ENCODE measurements at regions not wholly inside any gene's neighbourhood (a gene's known extent, or its start where the extent isn't known, plus 50 kb on each side); places are given as distances from the start of the nearest gene placed in this dataset.

DNA sequence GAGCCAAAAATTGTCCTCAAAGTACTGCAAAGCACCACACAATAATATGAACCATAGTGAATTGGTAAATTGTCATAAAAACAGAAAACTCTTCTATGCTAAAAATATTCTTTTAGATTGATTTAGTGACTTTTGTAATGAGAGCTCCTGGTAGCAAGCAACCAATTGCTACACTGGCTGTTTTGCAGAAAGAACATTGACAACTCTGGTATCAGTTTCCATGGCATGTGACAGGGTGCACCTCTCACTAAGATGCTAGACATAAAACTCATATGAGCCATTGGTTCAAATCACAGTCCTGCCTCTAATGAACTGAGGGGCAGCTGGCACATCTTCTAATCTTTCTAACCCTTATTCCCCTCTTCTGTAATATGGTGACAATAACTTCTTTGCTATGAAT lies 212.2 kb downstream of the HS3ST1 start:
- Mint-ChIP-seq H3K4me1 (no peaks in the 10 kb centered on the region), H3K4me3 (no peak overlapping the region), H3K9me3 (peaks cover 23% of the 10 kb centered on the region), H3K36me3 (ENCODE audit: low read depth) (peaks cover 3% of the 10 kb centered on the region), H3K27me3 (ENCODE audit: low read depth, poor library complexity) (no peaks in the 10 kb centered on the region), H3K27ac (no peak overlapping the region)
- no peak for TF ChIP-seq CTCF (IDR thresholded peaks at IDR 0.05)
- DNase-seq, result no peak

DNA sequence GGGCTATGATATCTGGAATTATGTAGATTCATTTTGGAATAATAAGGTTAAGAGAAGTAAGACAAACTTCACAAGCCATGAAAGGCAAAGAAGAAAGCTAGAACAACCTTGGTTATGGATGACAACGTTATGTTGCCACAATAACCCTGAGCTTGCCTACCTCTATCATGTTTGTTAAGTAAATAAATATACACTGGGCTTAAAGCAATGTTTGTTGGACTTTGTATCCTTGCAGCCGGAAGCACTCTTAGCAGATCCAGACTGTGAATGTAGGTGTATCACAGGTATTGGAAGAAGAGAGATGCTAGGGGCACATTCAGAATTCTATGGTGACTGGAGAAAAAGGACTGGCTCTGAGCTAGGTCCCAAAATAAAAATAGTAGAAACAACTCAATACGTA lies 214.4 kb downstream of the HS3ST1 start:
- H3K27ac Mint-ChIP-seq, result no peak overlapping the region
- TF ChIP-seq CTCF (IDR thresholded peaks at IDR 0.05), result no peak
- H3K27me3 Mint-ChIP-seq (ENCODE audit: low read depth, poor library complexity), result no peaks in the 10 kb centered on the region
- H3K4me1 Mint-ChIP-seq, result no peaks in the 10 kb centered on the region
- H3K9me3 Mint-ChIP-seq, result peaks cover 14% of the 10 kb centered on the region
- DNase-seq, result no peak
- no peaks in the 10 kb centered on the region for H3K36me3 Mint-ChIP-seq (ENCODE audit: low read depth)
- no peak overlapping the region for H3K4me3 Mint-ChIP-seq

GRCh38 chr4:11209826-11210225 lies 218.9 kb downstream of the HS3ST1 start:
- H3K36me3 Mint-ChIP-seq (ENCODE audit: low read depth), result peaks cover 9% of the 10 kb centered on the region
- no peak overlapping the region for H3K27ac Mint-ChIP-seq
- no peaks in the 10 kb centered on the region for H3K27me3 Mint-ChIP-seq (ENCODE audit: low read depth, poor library complexity)
- no peaks in the 10 kb centered on the region for H3K4me1 Mint-ChIP-seq
- H3K4me3 Mint-ChIP-seq, result no peak overlapping the region
- peaks cover 25% of the 10 kb centered on the region for H3K9me3 Mint-ChIP-seq
- no peak for TF ChIP-seq CTCF (IDR thresholded peaks at IDR 0.05)
- DNase-seq, result no peak

- peaks cover 2% of the 10 kb centered on the region for H3K9me3 Mint-ChIP-seq
- H3K27ac Mint-ChIP-seq, result no peak overlapping the region
- no peak overlapping the region for H3K4me3 Mint-ChIP-seq
- H3K27me3 Mint-ChIP-seq (ENCODE audit: low read depth, poor library complexity), result no peaks in the 10 kb centered on the region
- no peak for DNase-seq
- no peak for TF ChIP-seq CTCF (IDR thresholded peaks at IDR 0.05)
- peaks cover 23% of the 10 kb centered on the region for H3K4me1 Mint-ChIP-seq
- H3K36me3 Mint-ChIP-seq (ENCODE audit: low read depth), result no peaks in the 10 kb centered on the region
These were observed 227.4 kb downstream of the HS3ST1 start for GRCh38 chr4:11201256-11201655.

GRCh38 chr4:11198516-11199305 lies 230.0 kb downstream of the HS3ST1 start:
- no peak for DNase-seq
- Mint-ChIP-seq H3K4me1 (peaks cover 29% of the 10 kb centered on the region), H3K36me3 (ENCODE audit: low read depth) (no peaks in the 10 kb centered on the region), H3K9me3 (no peaks in the 10 kb centered on the region), H3K27ac (no peak overlapping the region), H3K4me3 (no peak overlapping the region), H3K27me3 (ENCODE audit: low read depth, poor library complexity) (no peaks in the 10 kb centered on the region)
- TF ChIP-seq CTCF (IDR thresholded peaks at IDR 0.05), result no peak
